ENCODE measurements at regions not wholly inside any gene's neighbourhood (a gene's known extent, or its start where the extent isn't known, plus 50 kb on each side); places are given as distances from the start of the nearest gene placed in this dataset.

DNA sequence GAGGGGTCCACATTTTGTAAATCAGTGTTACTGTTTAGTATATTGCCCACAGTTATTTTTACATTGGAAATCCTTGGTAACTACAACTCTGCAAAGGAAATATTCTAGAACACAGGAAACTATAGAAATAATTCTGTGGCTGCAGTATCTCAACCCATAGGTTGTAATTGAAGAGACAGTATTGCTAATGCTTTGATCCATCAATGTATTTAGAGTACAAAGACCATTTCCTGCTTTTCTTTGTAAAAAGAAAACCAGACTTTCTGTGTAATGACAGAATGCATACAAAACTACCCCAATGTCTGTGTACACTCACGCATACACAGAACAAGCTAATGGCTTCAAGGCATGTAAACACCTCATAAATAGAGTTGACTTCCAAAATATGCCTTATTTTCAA, 622.1 kb upstream of the ARGLU1 start:
- TF ChIP-seq CTCF (IDR thresholded peaks at IDR 0.05) (no peak), POLR2A (IDR thresholded peaks at IDR 0.05) (no peak)
